HCT116 (cell line): ENCODE measurements at regions not wholly inside any gene's neighbourhood (a gene's known extent, or its start where the extent isn't known, plus 50 kb on each side); places are given as distances from the start of the nearest gene placed in this dataset.
"Not testable (repeated sequence)": the region's sequence is repeated elsewhere in the genome, so short reads cannot be mapped to it uniquely, and the experiment has no call there.

Experiments
- EZH2 ChIP-seq: fragments of 200-600 bp; sonication (generic); IDR thresholded peaks from 2 replicates; pipeline ENCODE4 v1.6.1; 2017; ENCODE audit warnings: antibody characterized with exemption, mixed run types
- JUND ChIP-seq: IDR thresholded peaks from 2 replicates; pipeline ENCODE4 v1.6.1; 2012
- POLR2A ChIP-seq: IDR thresholded peaks from 2 replicates; pipeline ENCODE4 v1.7.0; 2011; ENCODE audit warnings: borderline replicate concordance; ENCODE audit not compliant: insufficient read depth, insufficient read length; ENCODE audit errors: extremely low read depth
- TCF7L2 ChIP-seq: IDR thresholded peaks from 2 replicates; pipeline ENCODE4 v1.7.0; 2011; ENCODE audit warnings: borderline replicate concordance, inconsistent platforms; ENCODE audit not compliant: insufficient read depth, insufficient read length; ENCODE audit errors: extremely low read depth
- TF ChIP-seq, protein P1 (sequence below), 3 experiments: fragments of 200-600 bp in 1 of 3; sonication (generic) in 1 of 3; IDR thresholded peaks in 2 of 3; conservative IDR thresholded peaks in 1 of 3; 2 replicates each; pipeline ENCODE4 v1.5.1; 2012 to 2017; ENCODE audit warnings: low read depth in 2 of 3, low read length in 2 of 3, antibody characterized with exemption in 1 of 3, borderline replicate concordance in 1 of 3, control low read depth in 1 of 3, mild to moderate bottlenecking in 1 of 3, mixed read lengths in 1 of 3, mixed run types in 1 of 3, moderate library complexity in 1 of 3; ENCODE audit not compliant: insufficient read depth in 1 of 3

- TF ChIP-seq POLR2A, TCF7L2, JUND, EZH2: not testable (repeated sequence)
- TF ChIP-seq, protein P1, sequence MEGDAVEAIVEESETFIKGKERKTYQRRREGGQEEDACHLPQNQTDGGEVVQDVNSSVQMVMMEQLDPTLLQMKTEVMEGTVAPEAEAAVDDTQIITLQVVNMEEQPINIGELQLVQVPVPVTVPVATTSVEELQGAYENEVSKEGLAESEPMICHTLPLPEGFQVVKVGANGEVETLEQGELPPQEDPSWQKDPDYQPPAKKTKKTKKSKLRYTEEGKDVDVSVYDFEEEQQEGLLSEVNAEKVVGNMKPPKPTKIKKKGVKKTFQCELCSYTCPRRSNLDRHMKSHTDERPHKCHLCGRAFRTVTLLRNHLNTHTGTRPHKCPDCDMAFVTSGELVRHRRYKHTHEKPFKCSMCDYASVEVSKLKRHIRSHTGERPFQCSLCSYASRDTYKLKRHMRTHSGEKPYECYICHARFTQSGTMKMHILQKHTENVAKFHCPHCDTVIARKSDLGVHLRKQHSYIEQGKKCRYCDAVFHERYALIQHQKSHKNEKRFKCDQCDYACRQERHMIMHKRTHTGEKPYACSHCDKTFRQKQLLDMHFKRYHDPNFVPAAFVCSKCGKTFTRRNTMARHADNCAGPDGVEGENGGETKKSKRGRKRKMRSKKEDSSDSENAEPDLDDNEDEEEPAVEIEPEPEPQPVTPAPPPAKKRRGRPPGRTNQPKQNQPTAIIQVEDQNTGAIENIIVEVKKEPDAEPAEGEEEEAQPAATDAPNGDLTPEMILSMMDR (IDR thresholded peaks at IDR 0.05 in 2 of 3, conservative IDR thresholded peaks at IDR 0.05 in 1 of 3; ENCODE audit: borderline replicate concordance in 1 of 3, insufficient read depth in 1 of 3, low read depth in 2 of 3, low read length in 2 of 3): not testable (repeated sequence)
These were observed 876.9 kb upstream of the POT1 start for GRCh38 chr7:125806491-125806890.
